PC-3 (cell line): ENCODE measurements at regions not wholly inside any gene's neighbourhood (a gene's known extent, or its start where the extent isn't known, plus 50 kb on each side); places are given as distances from the start of the nearest gene placed in this dataset.

Source experiments
- ATAC-seq: fragments of 200-7000 bp; cut with Tn5 transposase; 2 replicates; pipeline ENCODE4 v1.9.1; 2020; ENCODE audit warnings: mild to moderate bottlenecking, moderate library complexity
- BruUV-seq: library from RNA; stranded (reverse); fragments of 400-500 nt; replicated peaks from 2 replicates; lab custom pipeline; 2021; lab: Mats Ljungman, UMichigan
- CTCF ChIA-PET: fragments of 300-600 bp; sonication (Branson Sonifier 250); formaldehyde crosslinking; loops from one replicate; lab custom pipeline; 2022; ENCODE audit warnings: antibody characterized with exemption; lab: Charles Lee
- POLR2A ChIA-PET: fragments of 300-600 bp; sonication (Branson Sonifier 250); formaldehyde crosslinking; loops from one replicate; lab custom pipeline; 2022; ENCODE audit warnings: antibody characterized with exemption; ENCODE audit not compliant: unreplicated experiment; lab: Charles Lee
- DNase-seq: peaks from one replicate; pipeline ENCODE4 v3.0.0-alpha.2; 2015
- H2AFZ ChIP-seq: fragments of 300-600 bp; sonication (generic); 2 replicates; pipeline ENCODE4 v1.6.0; 2016; ENCODE audit warnings: antibody characterized with exemption, low read length
- H3F3A ChIP-seq: fragments of 300-600 bp; sonication (generic); one replicate; pipeline ENCODE4 v1.6.0; 2017; ENCODE audit warnings: antibody characterized with exemption, low read length, control low read depth, mild to moderate bottlenecking; ENCODE audit not compliant: unreplicated experiment
- H3K27ac ChIP-seq: fragments of 300-600 bp; sonication (generic); 2 replicates; pipeline ENCODE4 v1.5.1; 2016; ENCODE audit warnings: mild to moderate bottlenecking, low read length
- H3K27me3 ChIP-seq: fragments of 300-600 bp; sonication (generic); 2 replicates; pipeline ENCODE4 v1.6.1; 2016; ENCODE audit warnings: low read length, mixed read lengths
- H3K36me3 ChIP-seq: fragments of 300-600 bp; sonication (generic); 2 replicates; pipeline ENCODE4 v1.6.1; 2016; ENCODE audit warnings: low read depth, mixed run types, low read length, mixed read lengths
- H3K4me1 ChIP-seq: fragments of 300-600 bp; sonication (generic); 2 replicates; pipeline ENCODE4 v1.5.1; 2016; ENCODE audit warnings: low read length; ENCODE audit not compliant: insufficient read depth
- H3K4me2 ChIP-seq: fragments of 300-600 bp; sonication (generic); 2 replicates; pipeline ENCODE4 v1.6.0; 2016; ENCODE audit warnings: low read length
- H3K4me3 ChIP-seq: fragments of 300-600 bp; sonication (generic); 2 replicates; pipeline ENCODE4 v1.5.1; 2016; ENCODE audit warnings: mild to moderate bottlenecking, low read length, mixed read lengths
- H3K79me2 ChIP-seq: fragments of 300-600 bp; sonication (generic); 2 replicates; pipeline ENCODE4 v1.6.1; 2017; ENCODE audit warnings: low read length, mixed read lengths
- H3K9ac ChIP-seq: fragments of 300-600 bp; sonication (generic); 2 replicates; pipeline ENCODE4 v1.6.0; 2016; ENCODE audit warnings: mild to moderate bottlenecking, low read length
- H3K9me2 ChIP-seq: fragments of 300-600 bp; sonication (generic); replicated peaks from 2 replicates; pipeline ENCODE4 v1.6.1; 2016; ENCODE audit warnings: mixed run types, low read length, mixed read lengths
- H3K9me3 ChIP-seq: fragments of 300-600 bp; sonication (generic); 2 replicates; pipeline ENCODE4 v1.6.1; 2016; ENCODE audit warnings: low read length, mixed read lengths
- H4K20me1 ChIP-seq: fragments of 300-600 bp; sonication (generic); 2 replicates; pipeline ENCODE4 v1.6.1; 2016; ENCODE audit warnings: low read length, mixed read lengths
- CTCF ChIP-seq: fragments of 300-600 bp; sonication (generic); conservative IDR thresholded peaks from 2 replicates; pipeline ENCODE4 v1.5.1; 2017; ENCODE audit warnings: antibody characterized with exemption, low read depth, mild to moderate bottlenecking, low read length
- EZH2 ChIP-seq: fragments of 300-600 bp; sonication (generic); IDR thresholded peaks from one replicate; pipeline ENCODE4 v1.6.1; 2017; ENCODE audit warnings: antibody characterized with exemption, mild to moderate bottlenecking, low read length; ENCODE audit not compliant: unreplicated experiment
- EZH2phosphoT487 ChIP-seq: fragments of 300-600 bp; sonication (generic); IDR thresholded peaks from 2 replicates; pipeline ENCODE4 v1.6.1; 2018; ENCODE audit warnings: mild to moderate bottlenecking, antibody characterized with exemption, low read length, borderline replicate concordance
- intact Hi-C: fragments of 100-400 bp; cut with micrococcal nuclease; formaldehyde crosslinking; loops from 2 replicates; pipeline ENCODE4 v1.9.0; 2023

- ChIA-PET POLR2A (no interaction called here), CTCF (no interaction called here)
- H3K9ac ChIP-seq = no peak overlapping the region
- H4K20me1 ChIP-seq = no peaks in the 10 kb centered on the region
- no peaks in the 10 kb centered on the region for H3F3A ChIP-seq
- no peak overlapping the region for H3K4me2 ChIP-seq
- TF ChIP-seq EZH2 (no peak), EZH2phosphoT487 (no peak), CTCF (no peak)
- BruUV-seq = no TSS peak
- H2AFZ ChIP-seq = no peak overlapping the region
- no peaks in the 10 kb centered on the region for H3K36me3 ChIP-seq
- no peak for ATAC-seq
- no peak overlapping the region for H3K4me3 ChIP-seq
- H3K27ac ChIP-seq = no peak overlapping the region
- no peak for DNase-seq
- H3K27me3 ChIP-seq = no peaks in the 10 kb centered on the region
- H3K9me3 ChIP-seq = no peaks in the 10 kb centered on the region
- H3K79me2 ChIP-seq = no peaks in the 10 kb centered on the region
- H3K4me1 ChIP-seq = peaks cover 1% of the 10 kb centered on the region
- intact Hi-C loops = no loop called here
- no peaks in the 10 kb centered on the region for H3K9me2 ChIP-seq
Measured at GRCh38 chr12:105906561-105906960, 232.2 kb downstream of the NUAK1 start.

- H3K9ac ChIP-seq = no peak overlapping the region
Measured at GRCh38 chr12:105907982-105908381, 230.8 kb downstream of the NUAK1 start.

More at GRCh38 chr12:105907982-105908381, 230.8 kb downstream of the NUAK1 start:
- no TSS peak for BruUV-seq
- H3K27me3 ChIP-seq = no peaks in the 10 kb centered on the region
- no peak overlapping the region for H3K4me3 ChIP-seq
- H3K79me2 ChIP-seq = no peaks in the 10 kb centered on the region
- H2AFZ ChIP-seq = no peak overlapping the region
- H3F3A ChIP-seq = no peaks in the 10 kb centered on the region
- H3K4me1 ChIP-seq = peaks cover 14% of the 10 kb centered on the region
- no peaks in the 10 kb centered on the region for H3K9me2 ChIP-seq
- POLR2A ChIA-PET = no interaction called here
- no peaks in the 10 kb centered on the region for H3K9me3 ChIP-seq
- ATAC-seq (no peak), DNase-seq (no peak)
- H3K36me3 ChIP-seq = no peaks in the 10 kb centered on the region
- H3K4me2 ChIP-seq = no peak overlapping the region
- intact Hi-C loops = no loop called here
- no peaks in the 10 kb centered on the region for H4K20me1 ChIP-seq
- TF ChIP-seq EZH2 = no peak
- no peak for TF ChIP-seq EZH2phosphoT487
- TF ChIP-seq CTCF = no peak
- H3K27ac ChIP-seq = no peak overlapping the region
- CTCF ChIA-PET = no interaction called here
